Fibroblast of mammary gland (primary cell): ENCODE measurements at regions not wholly inside any gene's neighbourhood (a gene's known extent, or its start where the extent isn't known, plus 50 kb on each side); places are given as distances from the start of the nearest gene placed in this dataset.
"Not testable (repeated sequence)": the region's sequence is repeated elsewhere in the genome, so short reads cannot be mapped to it uniquely, and the experiment has no call there.

Experiments used
- DNase-seq: peaks from one replicate; pipeline ENCODE4 v3.0.0-alpha.2; 2010; ENCODE audit warnings: low read depth
- H3K4me3 ChIP-seq: 2 replicates; pipeline ENCODE4 v1.5.1; 2011; ENCODE audit warnings: low read depth, mild to moderate bottlenecking, low read length, moderate library complexity; ENCODE audit not compliant: control insufficient read depth
- CTCF ChIP-seq: conservative IDR thresholded peaks from 2 replicates; pipeline ENCODE4 v1.5.1; 2011; ENCODE audit warnings: low read depth, low read length, inconsistent platforms; ENCODE audit not compliant: control insufficient read depth, insufficient read depth

- DNase-seq: peak; percentile 96
- no peak for TF ChIP-seq CTCF
- H3K4me3 ChIP-seq: no peak overlapping the region
These were observed 483.3 kb downstream of the DMAC1 start for GRCh38 chr9:7316166-7316795.

GRCh38 chr9:7315746-7316145 lies 483.8 kb downstream of the DMAC1 start:
- TF ChIP-seq CTCF: no peak
- no peak overlapping the region for H3K4me3 ChIP-seq
- DNase-seq: peak; percentile 90

- no peak for TF ChIP-seq CTCF
- no peak overlapping the region for H3K4me3 ChIP-seq
- peak; percentile 10 for DNase-seq
These were observed 484.5 kb downstream of the DMAC1 start for GRCh38 chr9:7315116-7315515.

- TF ChIP-seq CTCF: no peak
- DNase-seq: no peak
- no peak overlapping the region for H3K4me3 ChIP-seq
These were observed 486.2 kb downstream of the DMAC1 start for GRCh38 chr9:7313389-7313788.

- not testable (repeated sequence) for DNase-seq, H3K4me3 ChIP-seq
These were observed 490.5 kb downstream of the DMAC1 start for GRCh38 chr9:7309051-7309450.

- no peak for TF ChIP-seq CTCF
- DNase-seq: no peak
- H3K4me3 ChIP-seq: no peak overlapping the region
These were observed 493.9 kb downstream of the DMAC1 start for GRCh38 chr9:7305677-7306076.

- DNase-seq: no peak
- no peak for TF ChIP-seq CTCF
- H3K4me3 ChIP-seq: no peak overlapping the region
These were observed 495.0 kb downstream of the DMAC1 start for GRCh38 chr9:7304627-7304995.
